Ascending aorta (tissue), 2 donors: ENCODE measurements at regions not wholly inside any gene's neighbourhood (a gene's known extent, or its start where the extent isn't known, plus 50 kb on each side); places are given as distances from the start of the nearest gene placed in this dataset.

Experiments used
- DNase-seq, 2 donors: peaks; one replicate each; pipeline ENCODE4 v3.0.0-alpha.2; 2019; ENCODE audit warnings: low spot score in 2 of 2
- H3K27ac ChIP-seq, 2 donors: fragments of 200-600 bp; sonication (generic); one replicate each; pipeline ENCODE4 v1.5.1; 2016 to 2017; ENCODE audit warnings: mild to moderate bottlenecking in 1 of 2
- H3K27me3 ChIP-seq: fragments of 200-600 bp; sonication (generic); one replicate; pipeline ENCODE4 v1.5.1; 2017
- H3K36me3 ChIP-seq, 2 donors: fragments of 200-600 bp; sonication (generic); one replicate each; pipeline ENCODE4 v1.5.1; 2016
- H3K4me1 ChIP-seq, 2 donors: fragments of 200-600 bp; sonication (generic); one replicate each; pipeline ENCODE4 v1.5.1; 2016 to 2017; ENCODE audit warnings: mild to moderate bottlenecking in 1 of 2
- H3K4me3 ChIP-seq, 2 donors: fragments of 200-600 bp; sonication (generic); one replicate each; pipeline ENCODE4 v1.5.1; 2016 to 2017; ENCODE audit warnings: mild to moderate bottlenecking in 1 of 2
- H3K9me3 ChIP-seq, 2 donors: fragments of 200-600 bp; sonication (generic); one replicate each; pipeline ENCODE4 v1.5.1; 2016
- intact Hi-C: fragments of 100-400 bp; cut with DNase I; formaldehyde crosslinking; loops from one replicate; pipeline ENCODE4 v1.15.1; 2023
- TF ChIP-seq, protein P1 (sequence below), 3 experiments: fragments of 200-600 bp in 2 of 3; fragments of 450-650 bp in 1 of 3; sonication (generic) in 2 of 3; IDR thresholded peaks; one replicate each; pipeline ENCODE4 v1.5.1; 2016 to 2019; ENCODE audit warnings: antibody characterized with exemption in 3 of 3, mild to moderate bottlenecking in 1 of 3, moderate library complexity in 1 of 3

DNA sequence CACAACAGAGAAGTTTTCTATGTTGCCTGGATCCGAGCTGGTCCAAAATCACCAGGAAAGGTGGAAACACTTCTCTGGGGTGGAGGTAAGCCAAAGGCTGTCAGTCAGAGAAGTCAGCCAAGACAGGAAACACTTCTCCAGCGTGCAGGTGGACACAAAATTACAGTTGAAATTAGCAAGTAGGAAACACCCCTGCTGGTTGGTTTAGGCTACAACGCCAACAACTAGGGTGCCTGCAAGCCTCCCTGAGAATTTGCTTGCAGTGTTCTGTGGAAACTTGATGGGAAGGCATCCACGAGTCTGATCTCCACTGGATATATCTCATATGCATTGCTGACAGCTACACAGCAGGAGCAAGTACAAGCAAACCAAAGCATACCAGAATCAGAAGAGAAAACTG is 600.5 kb downstream of the RERGL start:
- intact Hi-C loops: no loop called here
- TF ChIP-seq, protein P1, sequence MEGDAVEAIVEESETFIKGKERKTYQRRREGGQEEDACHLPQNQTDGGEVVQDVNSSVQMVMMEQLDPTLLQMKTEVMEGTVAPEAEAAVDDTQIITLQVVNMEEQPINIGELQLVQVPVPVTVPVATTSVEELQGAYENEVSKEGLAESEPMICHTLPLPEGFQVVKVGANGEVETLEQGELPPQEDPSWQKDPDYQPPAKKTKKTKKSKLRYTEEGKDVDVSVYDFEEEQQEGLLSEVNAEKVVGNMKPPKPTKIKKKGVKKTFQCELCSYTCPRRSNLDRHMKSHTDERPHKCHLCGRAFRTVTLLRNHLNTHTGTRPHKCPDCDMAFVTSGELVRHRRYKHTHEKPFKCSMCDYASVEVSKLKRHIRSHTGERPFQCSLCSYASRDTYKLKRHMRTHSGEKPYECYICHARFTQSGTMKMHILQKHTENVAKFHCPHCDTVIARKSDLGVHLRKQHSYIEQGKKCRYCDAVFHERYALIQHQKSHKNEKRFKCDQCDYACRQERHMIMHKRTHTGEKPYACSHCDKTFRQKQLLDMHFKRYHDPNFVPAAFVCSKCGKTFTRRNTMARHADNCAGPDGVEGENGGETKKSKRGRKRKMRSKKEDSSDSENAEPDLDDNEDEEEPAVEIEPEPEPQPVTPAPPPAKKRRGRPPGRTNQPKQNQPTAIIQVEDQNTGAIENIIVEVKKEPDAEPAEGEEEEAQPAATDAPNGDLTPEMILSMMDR (IDR thresholded peaks at IDR 0.05): no peak

DNA sequence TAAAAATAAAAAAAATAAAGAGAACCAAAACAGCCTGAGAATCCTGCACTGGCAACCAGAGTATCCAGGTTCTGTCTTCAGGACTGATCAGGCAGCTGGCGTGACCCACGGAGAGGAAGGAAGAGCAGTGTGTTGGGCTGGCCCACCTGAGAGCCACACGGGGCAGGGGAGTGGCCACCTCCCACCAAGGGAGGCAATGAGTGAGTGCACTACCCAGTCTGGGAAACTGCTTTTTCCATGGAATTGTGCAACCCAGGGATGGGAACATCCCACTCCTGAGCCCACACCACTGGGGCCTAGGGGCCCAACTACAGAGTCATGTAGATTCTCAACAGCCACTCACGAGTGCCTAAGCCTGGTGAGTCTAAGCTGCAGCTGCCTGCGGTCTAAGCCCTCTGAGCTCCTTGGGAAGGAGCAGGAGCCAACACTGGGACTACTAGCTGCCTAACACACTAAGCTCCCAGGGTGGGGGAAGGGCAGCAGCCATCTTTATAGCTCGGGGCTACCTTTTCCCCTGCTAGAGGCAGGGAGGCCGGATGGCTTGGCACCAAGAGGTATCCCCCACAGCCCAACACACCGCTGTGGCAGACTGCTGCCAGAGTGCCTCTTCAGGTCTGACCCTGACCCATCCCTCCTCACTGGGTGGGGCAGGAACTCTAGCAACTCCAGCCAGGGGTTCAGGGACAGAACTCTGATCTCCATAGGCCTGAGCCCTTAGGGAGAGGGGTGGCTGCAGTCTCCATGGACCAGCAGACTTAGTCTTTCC is 610.9 kb downstream of the RERGL start:
- Histone ChIP-seq H3K4me3 (no peak overlapping the region), H3K4me1 (no peaks in the 10 kb centered on the region), H3K27me3 (no peaks in the 10 kb centered on the region), H3K27ac (no peak overlapping the region), H3K36me3 (no peaks in the 10 kb centered on the region), H3K9me3 (no peaks in the 10 kb centered on the region)
- no peak for DNase-seq
- TF ChIP-seq, protein P1 (IDR thresholded peaks at IDR 0.05): no peak
- intact Hi-C loops: no loop called here

More for the DNA sequence above, 600.5 kb downstream of the RERGL start:
- DNase-seq: no peak
- Histone ChIP-seq H3K27me3 (no peaks in the 10 kb centered on the region), H3K27ac (no peak overlapping the region), H3K4me3 (no peak overlapping the region), H3K36me3 (no peaks in the 10 kb centered on the region), H3K9me3 (no peaks in the 10 kb centered on the region), H3K4me1 (no peaks in the 10 kb centered on the region)

GRCh38 chr12:17470460-17470859 is 619.5 kb downstream of the RERGL start:
- Histone ChIP-seq H3K36me3 (no peaks in the 10 kb centered on the region), H3K4me1 (no peaks in the 10 kb centered on the region), H3K9me3 (no peaks in the 10 kb centered on the region), H3K27me3 (no peaks in the 10 kb centered on the region), H3K4me3 (no peak overlapping the region), H3K27ac (no peak overlapping the region)
- DNase-seq: no peak
- intact Hi-C loops: no loop called here
- TF ChIP-seq, protein P1 (IDR thresholded peaks at IDR 0.05): no peak

DNA sequence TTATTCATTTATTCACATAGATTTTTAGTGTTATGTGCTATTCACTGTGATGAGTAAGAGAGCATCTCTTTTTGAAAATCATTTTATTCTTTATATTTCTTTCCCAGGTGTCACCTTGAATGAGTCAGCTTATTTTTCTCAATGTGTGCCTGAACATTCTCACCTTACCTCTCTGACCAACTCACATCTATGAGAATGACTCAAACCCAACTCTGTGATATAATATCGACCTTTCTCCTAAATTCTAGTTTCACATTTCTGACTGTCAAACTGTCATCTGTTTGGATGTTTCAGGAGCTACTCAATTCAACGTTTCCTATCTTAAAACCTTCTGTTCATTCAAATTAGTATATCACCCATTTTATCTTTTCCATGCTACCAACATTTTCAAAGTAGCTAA is 630.8 kb downstream of the RERGL start:
- TF ChIP-seq, protein P1 (IDR thresholded peaks at IDR 0.05): no peak
- H3K27me3 ChIP-seq: no peaks in the 10 kb centered on the region
- H3K4me3 ChIP-seq: no peak overlapping the region
- no peak overlapping the region for H3K27ac ChIP-seq
- no peaks in the 10 kb centered on the region for H3K36me3 ChIP-seq
- no peaks in the 10 kb centered on the region for H3K4me1 ChIP-seq
- H3K9me3 ChIP-seq: no peaks in the 10 kb centered on the region
- intact Hi-C loops: no loop called here
- DNase-seq: no peak

DNA sequence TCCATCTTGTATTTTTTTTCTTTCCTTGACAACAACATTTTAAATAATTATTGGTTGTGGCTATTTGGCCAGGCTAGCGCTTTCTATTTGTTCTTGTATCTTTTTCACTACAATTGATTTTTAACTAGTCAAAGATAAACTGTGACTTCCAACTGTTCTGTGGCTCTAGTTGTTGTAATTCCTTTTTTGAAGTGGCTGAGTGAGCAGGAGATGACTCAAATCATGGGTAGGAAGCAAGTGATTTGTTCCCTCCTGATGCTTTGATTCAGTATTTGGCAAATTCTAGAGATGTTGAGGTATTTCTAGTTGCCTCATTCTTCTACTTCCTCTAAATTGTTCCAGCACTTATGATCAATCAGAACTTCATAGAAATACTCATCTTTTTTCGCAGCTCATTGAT is 633.5 kb downstream of the RERGL start:
- Histone ChIP-seq H3K4me1 (no peaks in the 10 kb centered on the region), H3K36me3 (no peaks in the 10 kb centered on the region), H3K27ac (no peak overlapping the region), H3K27me3 (no peaks in the 10 kb centered on the region), H3K4me3 (no peak overlapping the region), H3K9me3 (no peaks in the 10 kb centered on the region)
- intact Hi-C loops: no loop called here
- TF ChIP-seq, protein P1 (IDR thresholded peaks at IDR 0.05): no peak
- DNase-seq: no peak
